ENCODE measurements at regions not wholly inside any gene's neighbourhood (a gene's known extent, or its start where the extent isn't known, plus 50 kb on each side); places are given as distances from the start of the nearest gene placed in this dataset.
A peak's percentile ranks its signal among the peaks of the same experiment; 100 is the strongest.
"Not testable (repeated sequence)": the region's sequence is repeated elsewhere in the genome, so short reads cannot be mapped to it uniquely, and the experiment has no call there.

DNA sequence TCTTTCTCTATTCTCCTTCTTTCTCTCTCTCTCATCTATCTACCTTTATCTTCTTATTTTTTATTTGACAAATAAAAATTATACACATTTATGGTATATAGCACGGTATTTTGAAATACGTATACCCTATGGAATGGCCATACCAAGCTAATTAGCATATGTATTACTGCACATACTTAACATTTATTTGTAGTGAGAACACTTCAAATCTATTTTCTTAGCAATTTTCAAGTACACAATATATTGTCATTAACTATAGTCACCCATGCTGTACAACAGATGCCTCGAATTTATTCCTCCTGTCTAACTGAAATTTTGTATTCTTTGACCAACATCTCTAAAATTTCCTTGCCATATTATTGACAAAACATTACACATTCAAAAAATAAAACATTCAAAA lies 447.1 kb downstream of the MIAT start:
- DNase-seq = no peak

DNA sequence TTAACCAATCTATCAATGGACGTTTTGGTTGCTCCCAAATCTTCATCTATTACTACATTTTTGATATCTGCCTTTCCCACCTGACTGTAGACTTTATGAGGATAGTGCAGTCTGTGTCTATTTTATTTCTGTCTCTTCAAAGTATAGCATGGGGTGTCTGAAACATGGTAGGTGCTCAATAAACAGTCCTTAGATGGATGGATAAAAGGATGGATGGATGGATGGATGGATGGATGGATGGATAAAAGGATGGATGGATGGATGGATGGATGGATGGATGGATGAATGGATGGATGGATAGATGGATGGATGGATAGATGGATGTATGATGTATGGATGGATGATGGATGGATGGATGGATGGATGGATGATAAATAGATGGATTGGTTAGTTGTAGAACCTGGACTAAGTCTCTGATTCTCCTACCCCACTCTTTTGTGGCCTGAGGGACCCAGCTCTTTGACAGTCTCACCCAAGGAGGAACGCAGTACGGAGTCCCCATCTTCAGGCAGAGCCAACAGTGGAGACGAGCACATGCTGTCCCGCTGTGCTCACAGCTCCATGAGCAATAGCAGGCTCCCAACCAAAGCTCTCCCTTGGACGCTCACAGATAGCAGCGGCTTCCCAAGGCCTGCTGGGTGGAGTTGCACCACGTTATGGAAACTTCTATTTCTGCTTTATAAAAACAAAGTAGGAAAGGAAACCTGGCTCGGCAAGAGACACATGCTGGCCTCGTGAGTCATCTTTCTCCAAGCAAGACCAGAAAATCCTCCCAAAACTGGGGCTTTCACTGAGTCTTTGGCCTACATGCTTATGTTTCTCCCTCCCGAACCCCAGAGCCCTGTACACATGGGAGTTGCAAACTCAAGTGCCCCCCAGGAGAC lies 448.0 kb downstream of the MIAT start:
- DNase-seq = no peak

DNA sequence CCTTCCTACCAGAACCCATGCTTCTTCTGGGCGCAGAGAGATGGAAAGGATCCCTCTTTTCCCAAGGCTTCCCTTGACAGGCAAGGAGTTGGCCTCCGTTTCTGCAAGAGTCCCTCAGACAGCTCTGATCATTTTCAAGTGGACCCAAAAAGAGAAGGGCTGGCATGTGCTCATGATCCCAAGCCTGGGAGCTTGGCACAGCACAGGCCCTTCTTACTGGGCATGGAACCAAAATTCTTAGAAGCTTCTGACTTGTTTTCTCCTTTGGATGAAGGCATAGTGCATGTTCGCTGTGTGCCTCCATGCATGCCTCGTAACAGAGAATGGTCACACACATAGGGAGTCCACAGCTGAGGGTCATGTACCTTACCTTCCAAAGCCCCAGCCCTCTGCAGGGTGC lies 449.6 kb downstream of the MIAT start:
- DNase-seq = no peak

DNA sequence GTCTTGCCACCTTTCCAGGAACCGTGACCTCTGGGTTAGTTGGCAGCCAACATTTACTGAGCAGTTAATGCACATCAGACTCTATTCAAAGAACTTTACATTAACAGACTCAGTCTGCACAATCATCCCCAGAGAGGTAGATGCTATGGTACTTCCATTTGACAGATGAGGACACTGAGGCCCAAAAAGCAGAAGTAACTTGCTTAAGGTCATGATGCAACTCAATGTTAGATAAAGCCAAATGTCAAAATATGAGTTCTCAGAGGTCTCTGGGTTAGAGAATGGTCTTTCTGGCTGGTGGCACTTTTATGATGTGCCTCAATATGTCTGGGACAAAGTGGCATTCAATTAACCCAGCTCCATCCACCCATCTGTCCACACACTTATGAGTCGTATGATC lies 450.0 kb downstream of the MIAT start:
- no peak for DNase-seq

DNA sequence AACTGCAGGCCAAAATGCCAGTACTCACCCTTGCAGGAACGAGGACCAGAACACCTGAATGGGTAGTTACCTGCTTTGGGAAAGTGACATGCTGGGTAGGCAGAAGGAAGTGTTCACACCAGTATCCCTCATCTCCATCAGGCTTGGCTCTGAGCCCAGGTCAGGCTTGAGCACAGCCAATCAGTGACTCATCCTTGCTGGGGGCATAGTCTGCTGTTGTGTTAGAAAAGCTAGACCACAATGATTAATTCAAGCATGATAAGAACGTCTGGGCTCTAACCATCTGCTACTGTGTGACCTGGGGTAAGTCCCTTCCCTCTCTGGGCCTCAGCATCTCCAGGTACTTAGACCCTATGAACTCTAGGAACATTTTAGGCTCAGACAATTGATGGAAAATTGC lies 450.4 kb downstream of the MIAT start:
- peak in 1 of 2 experiments; percentile 17 for DNase-seq

DNA sequence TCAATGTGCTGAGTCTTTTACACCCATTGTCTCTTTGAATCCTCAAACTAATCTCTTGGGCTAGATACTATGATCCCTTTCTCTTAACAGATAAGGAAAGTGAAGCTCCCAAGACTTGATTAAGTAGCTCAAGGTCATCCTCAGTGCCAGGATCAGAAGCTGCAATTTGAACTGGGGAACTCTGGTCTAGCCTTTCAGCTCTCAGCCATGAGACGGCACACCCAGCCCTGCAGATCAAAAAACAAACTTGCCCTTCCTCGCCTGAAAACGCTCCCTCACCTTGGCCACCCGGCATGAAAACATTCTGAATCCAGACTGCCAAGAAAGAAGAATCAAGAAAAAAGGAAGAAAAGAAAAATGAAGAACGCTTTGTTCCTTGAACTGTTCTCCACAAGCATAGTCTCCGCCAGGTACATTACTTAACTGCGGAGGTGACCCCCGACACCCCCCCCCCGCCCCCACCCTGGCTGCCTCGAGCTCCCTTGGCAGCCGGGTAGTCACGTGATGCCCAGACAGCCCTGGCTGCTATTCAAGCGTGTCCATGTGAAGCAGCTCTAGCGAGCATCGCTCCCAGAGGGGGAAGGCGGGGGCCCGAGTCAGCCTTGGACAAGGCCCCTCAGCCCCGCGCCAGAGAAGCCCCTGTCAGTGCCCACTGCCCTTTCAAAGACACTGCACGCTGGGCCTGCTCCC lies 451.2 kb downstream of the MIAT start:
- no peak for DNase-seq

DNA sequence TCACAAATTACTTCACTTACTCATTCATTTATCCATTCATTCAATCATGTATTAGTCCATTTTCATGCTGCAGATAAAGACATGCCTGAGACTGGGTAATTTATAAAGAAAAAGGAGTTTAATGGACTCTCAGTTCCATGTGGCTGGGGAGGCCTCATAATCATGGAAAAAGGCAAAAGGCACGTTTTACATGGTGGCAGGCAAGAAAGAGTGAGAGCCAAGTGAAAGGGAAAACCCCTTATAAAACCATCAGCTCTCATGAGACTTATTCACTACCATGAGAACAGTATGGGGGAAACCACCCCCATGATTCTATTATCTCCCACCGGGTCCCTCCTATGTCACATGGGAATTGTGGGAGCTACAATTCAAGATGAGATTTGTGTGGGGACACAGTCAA lies 452.0 kb downstream of the MIAT start:
- DNase-seq = not testable (repeated sequence)

DNA sequence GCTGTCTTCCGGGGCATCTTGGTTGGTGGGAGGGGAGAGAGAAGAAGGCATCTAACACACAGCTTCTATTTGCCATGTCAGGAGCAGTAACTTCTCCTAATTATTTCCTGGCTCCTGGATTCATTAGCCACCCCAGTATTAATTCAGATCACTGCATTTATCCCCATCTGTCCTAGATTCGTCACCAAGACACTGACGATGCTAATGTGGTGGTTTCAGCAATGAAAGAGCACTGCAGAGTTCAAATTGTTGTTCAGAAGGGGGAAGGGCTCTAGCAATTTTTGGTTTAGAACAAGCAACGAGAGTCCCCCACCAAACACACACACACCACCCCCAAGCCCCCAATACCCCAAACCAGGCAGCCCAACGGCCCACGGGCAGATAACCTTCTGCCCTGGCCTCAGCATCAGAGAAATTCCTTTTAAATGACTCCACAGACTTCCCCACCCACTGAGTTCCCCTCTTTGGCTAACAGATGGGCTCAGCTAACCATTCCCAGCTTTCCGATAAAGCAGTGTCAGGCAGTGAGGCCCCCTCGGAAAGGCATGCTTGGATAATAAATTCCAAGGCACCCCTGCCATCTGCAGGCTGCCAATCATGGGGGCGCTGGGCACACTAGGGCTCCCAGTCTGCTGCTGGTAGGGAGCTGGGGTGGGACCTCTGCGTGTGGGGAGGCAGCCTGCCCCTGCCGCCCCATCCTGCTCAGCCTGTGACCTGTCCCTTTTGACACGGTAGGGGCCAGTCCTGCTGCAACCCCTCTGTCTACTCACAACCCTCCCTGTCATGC lies 453.5 kb downstream of the MIAT start:
- no peak for DNase-seq

DNA sequence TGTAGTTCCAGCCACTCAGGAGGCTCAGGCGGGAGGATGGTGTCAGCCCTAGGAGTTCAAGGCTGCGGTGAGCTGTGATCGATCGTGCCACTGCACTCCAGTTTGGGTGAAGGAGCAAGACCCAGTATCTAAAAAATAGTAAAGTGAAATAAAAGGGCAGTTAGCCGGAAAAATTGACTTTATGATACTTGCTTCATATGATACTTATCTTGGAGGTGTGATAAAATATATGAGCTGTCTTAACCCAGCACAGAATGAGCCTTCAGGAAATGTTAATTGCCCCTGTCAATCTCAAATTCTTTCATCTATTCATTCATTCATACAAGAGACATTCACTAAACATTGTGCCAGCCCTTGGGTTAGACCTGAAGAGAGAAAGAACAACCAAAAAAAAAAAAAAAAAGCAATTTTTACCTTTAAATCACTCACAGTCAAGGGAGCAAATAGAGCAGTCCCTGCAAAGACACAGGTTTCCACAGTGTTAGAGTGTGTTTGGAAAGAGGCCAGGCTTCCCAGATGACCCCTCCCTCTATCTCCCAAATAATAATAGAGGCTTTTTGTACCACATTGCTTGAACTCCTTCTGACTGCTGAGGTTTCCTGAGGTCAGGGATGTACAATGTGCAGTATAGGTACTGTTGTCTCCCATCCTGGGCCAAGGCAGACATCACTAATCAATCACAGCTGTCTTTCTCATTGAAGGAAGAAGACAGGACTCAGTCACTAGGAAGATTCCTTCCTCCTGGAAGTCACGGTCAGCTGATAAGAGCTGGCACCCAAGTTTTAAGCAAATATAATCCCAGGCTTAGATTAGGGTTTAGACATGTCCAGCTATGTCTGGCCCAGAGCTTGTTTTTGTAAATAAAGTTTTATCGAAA lies 454.6 kb downstream of the MIAT start:
- no peak for DNase-seq

DNA sequence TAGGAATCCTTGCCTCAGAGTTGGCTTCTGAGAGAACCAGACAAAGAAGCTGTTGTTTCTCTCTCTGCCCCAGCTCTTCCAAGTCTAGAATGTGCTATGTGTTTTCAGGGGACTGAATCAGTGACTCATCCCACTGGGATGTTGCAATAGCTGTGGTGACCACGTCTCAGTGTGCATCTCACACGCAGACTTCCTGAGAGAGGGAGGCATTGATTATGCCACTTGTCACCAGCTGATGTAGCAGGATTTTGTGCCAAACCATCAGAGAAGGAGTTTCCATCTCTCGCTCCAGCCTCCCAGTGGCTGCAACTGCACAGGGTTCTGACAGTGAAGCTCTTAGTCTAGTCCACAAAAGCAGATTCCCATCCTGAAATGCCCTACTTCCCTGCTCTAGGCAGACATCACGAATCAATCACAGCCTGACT lies 455.8 kb downstream of the MIAT start:
- no peak for DNase-seq

DNA sequence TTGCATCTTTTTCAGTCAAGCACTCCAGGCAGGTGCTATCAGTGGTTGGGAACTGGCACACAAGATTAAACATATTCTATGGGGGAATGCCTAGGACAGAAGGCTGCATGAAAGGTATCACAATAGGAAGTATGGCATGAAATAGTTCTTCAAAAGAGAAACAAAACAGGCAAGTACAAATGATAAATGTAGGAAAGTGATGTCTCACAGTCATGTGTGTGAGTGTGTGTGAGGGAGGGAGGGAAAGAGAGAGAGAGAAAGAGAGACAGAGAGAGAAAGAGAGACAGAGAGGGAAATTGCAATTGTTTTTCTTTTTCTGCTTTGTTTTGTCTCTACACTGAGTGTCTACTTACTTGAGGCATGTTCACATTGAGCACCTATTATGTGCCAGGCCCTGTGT lies 456.3 kb downstream of the MIAT start:
- DNase-seq = no peak

DNA sequence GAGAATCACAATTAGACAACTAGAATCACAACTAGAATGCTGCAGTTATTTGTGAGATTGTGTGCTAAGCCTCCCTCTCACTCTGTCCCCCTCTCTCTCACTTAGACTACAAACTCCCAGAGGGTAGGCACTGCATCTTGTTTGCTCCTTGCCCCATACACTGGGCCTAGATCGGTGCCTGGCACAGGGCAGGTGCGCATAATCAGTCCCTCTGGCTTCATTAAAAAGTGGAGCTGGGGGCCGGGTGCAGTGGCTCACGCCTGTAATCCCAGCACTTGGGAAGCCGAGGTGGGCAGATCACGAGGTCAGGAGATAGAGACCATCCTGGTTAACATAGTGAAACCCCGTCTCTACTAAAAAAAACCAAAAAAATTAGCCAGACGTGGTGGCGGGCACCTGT lies 456.8 kb downstream of the MIAT start:
- no peak for DNase-seq

DNA sequence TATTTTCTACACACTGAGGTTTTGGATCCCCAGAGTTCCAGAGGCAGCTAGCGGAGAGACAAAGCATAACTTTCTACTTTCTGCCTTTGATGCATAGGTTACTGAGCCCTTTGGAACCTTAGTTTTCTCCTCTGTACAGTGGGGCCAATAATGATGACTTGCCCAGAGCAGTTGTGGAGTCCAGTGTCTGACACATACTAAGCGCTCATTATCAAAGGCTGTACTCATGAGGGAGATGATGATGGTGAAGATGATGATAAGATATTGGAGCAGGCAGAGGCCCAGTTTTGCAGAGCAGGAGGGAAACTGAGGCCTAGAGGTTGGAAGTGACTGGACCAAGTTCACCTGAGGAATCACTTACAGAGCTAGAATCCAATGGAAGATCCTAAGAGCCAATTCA lies 458.0 kb downstream of the MIAT start:
- no peak for DNase-seq

DNA sequence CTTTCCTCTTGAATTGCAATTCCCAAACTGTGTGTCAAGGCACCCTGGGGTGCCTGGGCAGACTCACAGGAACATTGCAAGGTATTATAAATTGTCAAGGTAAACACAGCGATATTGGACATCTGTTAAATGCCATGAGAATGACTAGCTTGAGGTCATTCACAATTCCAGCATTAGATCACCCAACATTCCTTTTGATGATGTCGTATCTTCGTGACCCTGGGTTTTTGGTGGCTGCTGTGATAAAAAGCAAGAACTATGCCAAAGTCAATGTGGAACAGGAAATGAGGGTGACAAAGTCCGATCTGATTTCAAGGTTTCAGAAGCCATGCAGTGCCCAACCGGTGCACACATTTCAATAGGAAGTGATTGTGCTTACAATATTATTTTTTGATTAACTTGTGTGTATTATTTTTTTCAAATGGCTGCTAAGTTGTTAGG lies 458.4 kb downstream of the MIAT start:
- DNase-seq = no peak

DNA sequence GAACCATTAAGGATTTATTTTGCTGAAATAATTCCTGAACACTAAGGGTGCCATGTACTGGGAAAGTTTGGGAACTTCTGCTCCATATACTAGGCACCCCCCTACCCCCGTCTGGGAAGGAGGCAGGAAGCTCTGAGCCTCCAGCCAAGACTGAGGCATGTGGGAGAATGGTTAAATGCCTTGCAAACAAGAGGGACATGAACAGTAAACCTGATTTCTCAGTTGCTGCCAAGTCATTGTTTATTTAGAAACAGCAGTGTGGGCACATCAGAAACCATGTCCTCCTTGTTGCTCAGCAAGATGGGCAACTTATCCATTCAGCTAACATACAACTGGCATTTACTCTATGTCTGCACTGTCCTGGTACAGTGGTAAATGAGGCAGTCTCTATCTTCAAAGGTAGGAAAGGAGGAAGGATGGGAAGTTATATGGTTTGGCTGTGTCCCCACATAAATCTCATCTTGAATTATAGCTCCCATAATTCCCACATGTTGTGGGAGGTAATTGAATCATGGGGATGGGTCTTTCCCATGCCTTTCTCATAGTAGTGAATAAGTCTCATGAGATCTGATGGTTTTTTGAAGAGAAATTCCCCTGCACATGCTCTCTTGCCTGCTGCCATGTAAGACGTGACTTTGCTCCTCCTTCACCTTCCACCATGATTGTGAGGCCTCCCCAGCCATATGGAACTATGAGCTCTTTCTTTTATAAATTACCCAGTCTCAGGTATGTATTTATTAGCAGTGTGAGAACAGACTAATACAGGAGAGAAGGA lies 459.1 kb downstream of the MIAT start:
- DNase-seq = no peak

DNA sequence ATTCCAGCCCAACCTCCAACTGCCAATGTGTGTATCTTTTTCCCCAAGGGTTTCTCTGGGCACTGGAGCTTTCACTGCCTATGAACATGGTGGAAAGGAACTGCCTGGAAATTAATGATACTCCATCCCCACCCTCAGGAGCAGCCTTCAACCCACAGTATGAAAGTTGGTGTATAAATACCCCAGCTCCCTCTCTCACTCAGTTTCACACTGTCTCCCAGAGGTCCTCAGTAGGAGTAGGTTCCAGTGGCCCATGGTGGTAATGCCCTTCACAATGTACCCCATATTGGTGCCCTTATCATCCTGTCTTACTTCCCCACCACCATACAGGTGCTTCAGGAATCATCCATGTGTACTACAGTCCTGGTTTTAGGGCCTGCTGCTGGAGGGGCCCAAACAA lies 462.6 kb downstream of the MIAT start:
- DNase-seq = no peak

DNA sequence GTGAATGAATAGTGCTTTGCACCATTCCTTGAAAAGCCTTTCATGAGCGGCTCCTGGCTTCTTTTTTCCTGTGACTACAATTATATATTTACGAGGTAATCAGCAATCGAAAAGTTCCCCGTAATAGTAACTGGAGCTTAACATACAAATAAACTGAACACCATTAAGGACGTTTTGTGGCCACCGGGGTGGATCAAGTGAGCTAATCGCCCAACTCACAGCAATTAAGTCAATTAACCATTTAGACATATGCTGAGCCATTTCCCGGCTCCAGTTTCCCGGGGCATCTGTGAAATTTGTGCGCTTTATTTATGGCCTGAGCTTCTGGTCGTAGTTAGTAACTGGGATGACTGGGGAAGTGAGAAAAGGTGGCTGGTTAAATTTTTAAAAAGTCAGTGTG lies 465.2 kb downstream of the MIAT start:
- no peak for DNase-seq

DNA sequence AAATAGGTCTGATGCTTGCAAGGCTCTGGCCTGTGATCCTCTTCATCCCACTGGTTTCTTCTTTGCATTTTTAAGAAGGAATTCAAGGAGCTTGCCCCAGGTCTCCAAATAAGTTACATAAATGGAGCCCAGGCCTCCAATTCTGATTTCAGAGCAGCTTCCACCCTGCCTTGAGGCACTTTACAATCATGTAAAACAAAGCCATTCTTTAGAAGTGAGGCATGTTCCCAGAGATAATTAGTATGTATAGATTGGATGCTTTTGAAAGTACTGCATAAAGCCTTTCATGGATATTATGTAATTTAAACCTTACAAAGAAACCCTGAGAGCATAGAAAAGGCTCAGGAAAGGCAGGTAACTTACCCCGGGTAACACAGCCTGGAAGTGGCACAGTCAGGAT lies 466.5 kb downstream of the MIAT start:
- no peak for DNase-seq

DNA sequence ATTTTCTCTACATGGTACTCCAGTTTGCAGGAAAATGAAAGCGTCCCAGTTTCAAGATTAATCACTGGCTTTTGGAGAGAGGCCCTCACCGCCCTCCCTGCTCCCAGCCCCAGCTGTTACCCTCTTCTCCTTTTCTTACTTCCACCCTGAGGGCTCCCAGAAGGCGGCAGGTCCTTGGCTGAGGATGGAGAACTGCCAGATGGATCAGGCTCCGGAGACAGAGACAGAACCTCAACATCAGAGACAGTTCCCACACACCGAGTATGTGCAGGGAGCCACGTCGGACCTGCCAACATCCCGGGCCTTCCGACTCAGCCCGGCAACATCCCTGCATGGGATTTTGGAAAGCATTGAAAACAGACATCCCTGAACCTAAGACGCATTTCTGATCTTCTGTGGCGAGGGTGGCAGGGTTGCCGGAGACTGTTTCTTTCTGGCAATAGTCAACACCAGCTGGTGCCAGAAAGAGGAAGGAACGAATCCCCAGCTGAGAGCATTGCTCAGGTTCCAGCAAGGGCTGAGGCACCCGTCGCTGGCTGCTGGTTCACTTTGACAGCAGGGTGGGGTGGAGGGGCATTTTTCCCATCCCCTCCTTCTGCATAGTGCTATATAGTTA lies 467.1 kb downstream of the MIAT start:
- DNase-seq = no peak

DNA sequence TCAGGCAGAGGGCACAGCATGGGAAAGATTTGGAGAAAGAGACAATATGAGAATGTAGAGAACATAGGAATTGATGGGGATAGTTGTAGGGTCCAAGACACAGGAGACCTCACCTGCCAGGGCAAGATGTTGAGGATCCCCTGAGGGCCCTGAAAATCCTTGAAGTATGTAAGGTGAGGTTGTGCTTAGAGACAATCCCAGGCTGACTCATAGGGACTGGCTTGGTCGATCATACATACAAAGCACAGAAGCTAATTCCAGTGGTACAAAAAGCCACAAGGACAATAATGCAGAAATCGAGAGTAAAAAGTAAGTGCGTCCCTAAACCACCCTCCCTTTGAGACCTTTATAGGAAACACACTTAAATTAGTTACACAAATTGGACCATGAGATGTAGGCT lies 468.2 kb downstream of the MIAT start:
- DNase-seq = no peak

DNA sequence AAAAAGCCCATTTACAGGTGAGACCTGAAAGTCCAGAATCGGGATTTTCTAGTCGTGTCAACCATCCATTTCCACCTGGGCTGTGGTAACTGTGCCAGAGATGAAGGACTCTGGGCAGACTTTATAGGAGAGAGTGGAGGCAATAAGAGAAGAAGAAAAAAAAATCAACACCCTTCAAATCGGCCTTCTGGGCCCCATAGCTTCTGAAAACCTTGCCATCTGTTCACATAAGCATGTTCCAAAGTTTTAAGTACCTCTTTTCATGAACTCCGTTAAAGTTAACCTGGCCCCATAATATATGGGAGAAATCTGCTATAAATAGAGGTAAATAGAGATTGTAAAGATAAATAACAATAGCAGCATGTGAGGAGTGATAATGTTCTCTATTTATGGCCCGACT lies 470.5 kb downstream of the MIAT start:
- no peak for DNase-seq

Measured in SHP77 (cell line).